ENCODE measurements at regions not wholly inside any gene's neighbourhood (a gene's known extent, or its start where the extent isn't known, plus 50 kb on each side); places are given as distances from the start of the nearest gene placed in this dataset.

DNA sequence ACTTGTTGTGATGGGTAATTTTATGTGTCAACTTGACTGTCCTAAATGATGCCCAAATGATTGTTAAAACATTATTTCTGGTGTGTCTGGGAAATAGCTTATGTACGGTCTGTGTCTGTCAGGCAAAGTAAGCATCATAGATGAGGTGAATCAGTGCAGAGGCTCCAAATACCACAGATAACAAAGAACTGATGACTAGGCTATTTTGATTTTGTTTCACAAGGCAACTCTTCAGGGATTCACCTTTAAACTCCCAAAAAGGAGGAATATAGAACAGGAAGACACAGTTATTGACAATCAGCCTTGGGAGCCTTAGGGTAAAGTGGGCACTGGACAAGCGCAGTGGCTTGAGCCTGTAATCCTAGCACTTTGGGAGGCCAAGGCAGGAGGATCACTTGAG, 290.7 kb downstream of the PCDH10 start:
- intact Hi-C loops (cut with DNase I), result no loop called here
- Histone ChIP-seq H3K9me3 (no peaks in the 10 kb centered on the region), H3K27me3 (no peaks in the 10 kb centered on the region), H3K36me3 (no peaks in the 10 kb centered on the region), H3K4me3 (no peak overlapping the region), H3K4me1 (ENCODE audit: insufficient read depth) (no peaks in the 10 kb centered on the region), H3K27ac (no peak overlapping the region)
- 88 to 95% (median 94%) methylated on average over 2 of the region's 2 CpGs for WGBS, 3 donors
- no peak for DNase-seq
- TF ChIP-seq CTCF (IDR thresholded peaks at IDR 0.05), result no peak

GRCh38 chr4:133424605-133425004, 275.5 kb downstream of the PCDH10 start:
- DNase-seq, result no peak
- 55 to 71% (median 56%) methylated on average over 4 of the region's 4 CpGs for WGBS, 3 donors
- intact Hi-C loops (cut with DNase I), result no loop called here

DNA sequence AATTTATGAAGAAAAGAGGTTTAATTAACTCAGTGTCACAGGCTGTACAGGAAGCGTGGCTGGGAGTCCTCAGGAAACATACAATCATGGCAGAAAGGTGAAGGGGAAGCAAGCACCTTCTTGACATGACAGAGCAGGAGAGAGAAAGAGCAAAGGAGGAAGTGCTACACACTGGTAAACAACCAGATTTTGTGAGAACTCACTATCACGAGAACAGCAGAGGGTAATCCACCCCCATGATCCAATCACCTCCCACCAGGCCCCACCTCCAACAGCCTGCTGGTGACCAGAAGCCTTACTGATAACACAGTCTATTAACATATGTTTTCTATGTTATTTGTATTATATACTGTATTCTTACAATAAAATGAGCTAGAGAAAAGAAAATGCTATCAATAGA, 254.8 kb downstream of the PCDH10 start:
- 35 to 54% (median 36%) methylated on average over 2 of the region's 2 CpGs for WGBS, 3 donors
- no peak overlapping the region for H3K4me3 ChIP-seq
- H3K4me1 ChIP-seq (ENCODE audit: insufficient read depth), result no peaks in the 10 kb centered on the region
- no peak overlapping the region for H3K27ac ChIP-seq
- no peak for TF ChIP-seq CTCF (IDR thresholded peaks at IDR 0.05)
- no peak for TF ChIP-seq EP300 (IDR thresholded peaks at IDR 0.05)
- TF ChIP-seq POLR2A (IDR thresholded peaks at IDR 0.05), result no peak
- H3K27me3 ChIP-seq, result no peaks in the 10 kb centered on the region
- intact Hi-C loops (cut with DNase I), result no loop called here
- H3K36me3 ChIP-seq, result no peaks in the 10 kb centered on the region
- no peak for DNase-seq
- no peaks in the 10 kb centered on the region for H3K9me3 ChIP-seq

More at GRCh38 chr4:133424605-133425004, 275.5 kb downstream of the PCDH10 start:
- Histone ChIP-seq H3K4me1 (ENCODE audit: insufficient read depth) (no peaks in the 10 kb centered on the region), H3K27ac (no peak overlapping the region), H3K4me3 (no peak overlapping the region), H3K36me3 (no peaks in the 10 kb centered on the region), H3K9me3 (no peaks in the 10 kb centered on the region), H3K27me3 (peaks cover 2% of the 10 kb centered on the region)
- TF ChIP-seq POLR2A (IDR thresholded peaks at IDR 0.05) (no peak), EP300 (IDR thresholded peaks at IDR 0.05) (no peak), CTCF (IDR thresholded peaks at IDR 0.05) (no peak)

- Histone ChIP-seq H3K27me3 (no peaks in the 10 kb centered on the region), H3K4me1 (ENCODE audit: insufficient read depth) (no peaks in the 10 kb centered on the region), H3K4me3 (no peak overlapping the region), H3K27ac (no peak overlapping the region), H3K9me3 (no peaks in the 10 kb centered on the region), H3K36me3 (no peaks in the 10 kb centered on the region)
- TF ChIP-seq CTCF (IDR thresholded peaks at IDR 0.05) (no peak), POLR2A (IDR thresholded peaks at IDR 0.05) (no peak), EP300 (IDR thresholded peaks at IDR 0.05) (no peak)
- intact Hi-C loops (cut with DNase I), result no loop called here
- WGBS, 3 donors, result 84 to 95% (median 91%) methylated on average over 1 of the region's 1 CpG
- DNase-seq, result no peak
These were observed 253.5 kb downstream of the PCDH10 start for GRCh38 chr4:133402616-133403015.

Measured in ovary (tissue), 7 donors.